Neuronal stem cell (in vitro differentiated cells): ENCODE measurements at regions not wholly inside any gene's neighbourhood (a gene's known extent, or its start where the extent isn't known, plus 50 kb on each side); places are given as distances from the start of the nearest gene placed in this dataset.
"Not testable (repeated sequence)": the region's sequence is repeated elsewhere in the genome, so short reads cannot be mapped to it uniquely, and the experiment has no call there.

Source experiments
- DNase-seq: peaks from one replicate; pipeline ENCODE4 v3.0.0-alpha.2; 2013; ENCODE audit warnings: low spot score
- H2AFZ ChIP-seq: one replicate; pipeline ENCODE4 v1.6.1; 2013; ENCODE audit warnings: mild to moderate bottlenecking, low read length, inconsistent platforms
- H2AK5ac ChIP-seq: 2 replicates; pipeline ENCODE4 v1.6.1; 2013; ENCODE audit warnings: low read depth, mild to moderate bottlenecking, inconsistent platforms, low read length, moderate library complexity, mixed read lengths
- H2BK120ac ChIP-seq: 2 replicates; pipeline ENCODE4 v1.6.1; 2013; ENCODE audit warnings: low read depth, mild to moderate bottlenecking, inconsistent platforms, low read length, moderate library complexity, mixed read lengths
- H2BK12ac ChIP-seq: one replicate; pipeline ENCODE4 v1.6.1; 2013; ENCODE audit warnings: low read length, inconsistent platforms
- H2BK15ac ChIP-seq: 2 replicates; pipeline ENCODE4 v1.6.1; 2013; ENCODE audit warnings: mild to moderate bottlenecking, low read length, inconsistent platforms, mixed read lengths
- H2BK5ac ChIP-seq: one replicate; pipeline ENCODE4 v1.6.1; 2013; ENCODE audit warnings: inconsistent platforms, mild to moderate bottlenecking, low read length, moderate library complexity
- H3K14ac ChIP-seq: one replicate; pipeline ENCODE4 v1.6.1; 2013; ENCODE audit warnings: low read length, inconsistent platforms
- H3K18ac ChIP-seq: 2 replicates; pipeline ENCODE4 v1.6.1; 2013; ENCODE audit warnings: low read length, inconsistent platforms
- H3K23ac ChIP-seq: 2 replicates; pipeline ENCODE4 v1.6.1; 2013; ENCODE audit warnings: low read depth, mild to moderate bottlenecking, mixed read lengths, low read length, inconsistent platforms; ENCODE audit not compliant: poor library complexity
- H3K27ac ChIP-seq: replicated peaks from 3 replicates; pipeline ENCODE4 v1.5.1; 2013; ENCODE audit warnings: low read length, inconsistent platforms
- H3K27me3 ChIP-seq, 3 experiments: 2 replicates each; pipeline ENCODE4 v1.6.1; 2013; ENCODE audit warnings: low read length in 3 of 3, mild to moderate bottlenecking in 2 of 3, inconsistent platforms in 1 of 3, low read depth in 1 of 3, mixed read lengths in 1 of 3, moderate library complexity in 1 of 3; ENCODE audit not compliant: control insufficient read depth in 3 of 3, insufficient read depth in 3 of 3
- H3K36me3 ChIP-seq, 2 donors: replicated peaks in 1 of 2; 2 replicates each; pipeline ENCODE4 v1.6.1; 2013; ENCODE audit warnings: low read length in 2 of 2; ENCODE audit not compliant: control insufficient read depth in 2 of 2, insufficient read depth in 2 of 2
- H3K4ac ChIP-seq: 2 replicates; pipeline ENCODE4 v1.6.1; 2013; ENCODE audit warnings: inconsistent platforms, mild to moderate bottlenecking, low read length, moderate library complexity
- H3K4me1 ChIP-seq, 2 donors: 1 replicate in 1 of 2; 2 replicates in 1 of 2; pipeline ENCODE4 v1.6.1; 2013; ENCODE audit warnings: low read length in 2 of 2, low read depth in 1 of 2; ENCODE audit not compliant: control insufficient read depth in 2 of 2, insufficient read depth in 1 of 2
- H3K4me2 ChIP-seq: one replicate; pipeline ENCODE4 v1.6.1; 2013; ENCODE audit warnings: mild to moderate bottlenecking, low read length, inconsistent platforms; ENCODE audit not compliant: insufficient read depth, poor library complexity, severe bottlenecking
- H3K4me3 ChIP-seq, 2 donors: 2 replicates each; pipeline ENCODE4 v1.5.1; 2013; ENCODE audit warnings: low read length in 2 of 2, mild to moderate bottlenecking in 2 of 2, inconsistent platforms in 1 of 2, moderate library complexity in 1 of 2
- H3K79me1 ChIP-seq: one replicate; pipeline ENCODE4 v1.6.1; 2013; ENCODE audit warnings: low read depth, mild to moderate bottlenecking, inconsistent platforms, low read length, moderate library complexity
- H3K9ac ChIP-seq: one replicate; pipeline ENCODE4 v1.6.1; 2013; ENCODE audit warnings: mild to moderate bottlenecking, low read depth, low read length, inconsistent platforms; ENCODE audit not compliant: poor library complexity
- H3K9me3 ChIP-seq, 2 donors: replicated peaks in 1 of 2; 2 replicates each; pipeline versions ENCODE3 to v1.6.1; 2013; ENCODE audit warnings: low read length in 2 of 2, mild to moderate bottlenecking in 2 of 2, inconsistent platforms in 1 of 2, low read depth in 1 of 2, mixed read lengths in 1 of 2, moderate library complexity in 1 of 2; ENCODE audit not compliant: control insufficient read depth in 2 of 2, insufficient read depth in 1 of 2
- H4K8ac ChIP-seq: one replicate; pipeline ENCODE4 v1.6.1; 2013; ENCODE audit warnings: low read depth, mild to moderate bottlenecking, inconsistent platforms, low read length, moderate library complexity
- H4K91ac ChIP-seq: one replicate; pipeline ENCODE4 v1.6.1; 2013; ENCODE audit warnings: low read length, low read depth, mild to moderate bottlenecking, inconsistent platforms; ENCODE audit not compliant: poor library complexity
- WGBS, 2 donors: extraction: QIAGEN DNeasy Blood & Tissue Kit; methylation state at CpG; one replicate each; pipeline ENCODE4 v1.1.7; 2013; ENCODE audit warnings: missing lambda C conversion rate in 2 of 2, mixed read lengths in 1 of 2; ENCODE audit not compliant: insufficient read length in 2 of 2, insufficient replicate concordance in 1 of 2; ENCODE audit errors: extremely low coverage in 2 of 2; 5-methylcytosine and 5-hydroxymethylcytosine counted together

DNA sequence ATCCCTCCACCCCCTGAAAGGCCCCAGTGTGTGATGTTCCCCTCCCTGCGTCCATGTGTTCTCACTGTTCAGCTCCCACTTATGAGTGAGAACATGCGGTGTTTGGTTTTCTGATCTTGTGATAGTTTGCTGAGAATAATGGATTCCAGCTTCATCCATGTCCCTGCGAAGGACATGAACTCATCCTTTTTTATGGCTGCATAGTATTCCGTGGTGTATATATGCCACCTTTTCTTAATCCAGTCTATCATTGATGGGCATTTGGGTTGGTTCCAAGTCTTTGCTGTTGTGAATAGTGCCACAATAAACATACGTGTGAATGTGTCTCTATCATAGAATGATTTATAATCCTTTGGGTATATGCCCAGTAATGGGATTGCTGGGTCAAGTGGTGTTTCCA lies 55.8 kb upstream of the IRX2 start:
- WGBS, 2 donors, result no CpG with 5 or more reads among the region's 5 CpGs
- H3K18ac ChIP-seq, H2BK15ac ChIP-seq, H3K14ac ChIP-seq, H2BK5ac ChIP-seq, H3K4me1 ChIP-seq, H4K8ac ChIP-seq, H3K4ac ChIP-seq, H3K4me3 ChIP-seq, H2AK5ac ChIP-seq, H3K9me3 ChIP-seq, H2BK120ac ChIP-seq, H3K4me2 ChIP-seq, H3K27ac ChIP-seq, DNase-seq, H3K27me3 ChIP-seq, H3K36me3 ChIP-seq, H3K79me1 ChIP-seq, H2BK12ac ChIP-seq, H3K23ac ChIP-seq, H2AFZ ChIP-seq, H4K91ac ChIP-seq, H3K9ac ChIP-seq: not testable (repeated sequence)

DNA sequence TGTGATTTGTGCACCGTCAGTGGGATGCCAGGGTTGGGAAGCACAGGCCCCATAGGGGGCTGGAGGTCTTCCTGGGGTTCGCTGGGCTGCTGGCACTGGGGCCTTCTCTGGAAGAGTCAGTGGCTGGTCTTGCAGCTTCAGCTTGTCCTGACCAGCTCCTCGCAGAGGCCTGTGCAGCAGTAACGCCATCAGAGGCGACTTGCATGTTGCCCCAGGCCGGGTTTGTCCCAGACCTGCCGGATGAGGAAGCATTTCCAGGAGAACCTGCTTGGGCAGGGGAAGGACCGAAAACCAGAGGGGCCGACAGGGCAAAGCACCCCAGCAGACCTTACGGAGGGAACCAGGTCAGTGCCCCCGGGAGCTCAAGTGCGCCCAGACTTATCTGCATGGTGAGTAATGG lies 54.7 kb upstream of the IRX2 start:
- Histone ChIP-seq H3K79me1 (no peaks in the 10 kb centered on the region), H3K9me3 (peaks cover 0 to 2% of the 10 kb centered on the region in 2 donors), H3K4ac (no peak overlapping the region), H2BK12ac (no peak overlapping the region), H2AK5ac (peak overlapping the region; percentile 37), H3K36me3 (no peaks in the 10 kb centered on the region), H3K14ac (peak overlapping the region; percentile 71), H2BK5ac (no peak overlapping the region), H2BK15ac (no peak overlapping the region), H2BK120ac (no peak overlapping the region), H3K23ac (no peak overlapping the region), H3K9ac (no peak overlapping the region), H3K27me3 (no peaks in the 10 kb centered on the region), H3K27ac (no peak overlapping the region), H3K4me2 (no peak overlapping the region), H3K4me1 (no peaks in the 10 kb centered on the region), H4K8ac (no peak overlapping the region), H2AFZ (no peak overlapping the region), H3K4me3 (no peak overlapping the region), H4K91ac (no peak overlapping the region), H3K18ac (peak overlapping the region; percentile 28)
- WGBS, 2 donors, result no CpG with 5 or more reads among the region's 12 CpGs
- no peak for DNase-seq

DNA sequence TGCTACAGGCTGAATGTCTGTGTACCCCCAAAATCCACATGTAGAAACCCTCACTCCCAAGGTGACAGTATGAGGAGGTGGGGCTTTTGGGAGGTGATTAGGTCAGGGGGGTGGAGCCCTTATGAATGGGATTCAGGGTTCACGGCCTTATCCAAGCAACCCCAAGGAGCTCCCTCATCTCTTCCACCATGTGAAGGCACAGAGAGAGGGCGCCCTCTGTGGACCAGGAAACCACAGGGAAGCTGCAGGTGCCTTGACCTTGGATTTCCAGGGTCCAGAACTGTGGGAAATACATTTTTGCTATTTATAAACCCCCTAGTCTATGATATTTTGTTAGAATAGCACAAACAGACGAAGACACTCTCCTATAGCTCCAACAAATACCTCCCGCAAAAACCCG lies 53.6 kb upstream of the IRX2 start:
- WGBS, 2 donors, result no CpG with 5 or more reads among the region's 5 CpGs
- H3K4me1 ChIP-seq, result no peaks in the 10 kb centered on the region
- H2BK5ac ChIP-seq, result no peak overlapping the region
- no peak overlapping the region for H3K14ac ChIP-seq
- no peak overlapping the region for H4K8ac ChIP-seq
- H3K9ac ChIP-seq, result no peak overlapping the region
- no peak overlapping the region for H2AFZ ChIP-seq
- no peak overlapping the region for H2BK12ac ChIP-seq
- no peaks in the 10 kb centered on the region for H3K27me3 ChIP-seq
- H4K91ac ChIP-seq, result no peak overlapping the region
- no peak overlapping the region for H3K4ac ChIP-seq
- no peaks in the 10 kb centered on the region for H3K79me1 ChIP-seq
- no peak overlapping the region for H3K23ac ChIP-seq
- no peak overlapping the region for H2AK5ac ChIP-seq
- H3K18ac ChIP-seq, result no peak overlapping the region
- H2BK15ac ChIP-seq, result no peak overlapping the region
- H3K4me3 ChIP-seq, result no peak overlapping the region
- peaks cover 0 to 2% of the 10 kb centered on the region in 2 donors for H3K9me3 ChIP-seq
- no peak overlapping the region for H2BK120ac ChIP-seq
- no peak overlapping the region for H3K4me2 ChIP-seq
- H3K36me3 ChIP-seq, result no peaks in the 10 kb centered on the region
- no peak for DNase-seq
- no peak overlapping the region for H3K27ac ChIP-seq

DNA sequence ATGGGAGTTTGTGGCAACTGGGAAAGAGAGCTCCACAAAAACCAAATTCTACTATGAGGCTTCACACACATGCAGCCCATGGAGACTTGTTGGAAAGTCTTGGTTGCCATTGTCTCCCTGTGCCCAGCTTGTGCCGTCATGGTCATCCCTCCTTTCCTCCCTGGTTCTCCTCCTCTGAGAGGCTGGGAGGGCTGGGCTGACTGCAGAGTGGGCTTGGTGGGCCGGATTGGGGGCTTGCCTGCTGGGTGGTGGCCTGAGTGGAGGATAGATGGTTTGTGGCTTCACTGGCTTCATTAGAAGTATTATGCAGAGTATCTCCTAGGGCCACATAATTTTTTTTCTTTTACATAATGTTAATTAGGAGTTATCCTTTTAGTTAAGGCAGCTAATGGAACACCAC lies 52.3 kb upstream of the IRX2 start:
- no peak overlapping the region for H2BK120ac ChIP-seq
- no CpG with 5 or more reads among the region's 2 CpGs for WGBS, 2 donors
- no peak overlapping the region for H3K9ac ChIP-seq
- no peaks in the 10 kb centered on the region for H3K4me1 ChIP-seq
- H3K27ac ChIP-seq, result no peak overlapping the region
- no peak overlapping the region for H2BK12ac ChIP-seq
- H4K8ac ChIP-seq, result no peak overlapping the region
- peak overlapping the region; percentile 7 for H3K18ac ChIP-seq
- DNase-seq, result no peak
- no peak overlapping the region for H2AK5ac ChIP-seq
- H2AFZ ChIP-seq, result no peak overlapping the region
- H3K23ac ChIP-seq, result no peak overlapping the region
- H3K4me3 ChIP-seq, result no peak overlapping the region
- no peak overlapping the region for H3K14ac ChIP-seq
- H3K9me3 ChIP-seq, result peaks cover 0 to 2% of the 10 kb centered on the region in 2 donors
- H3K27me3 ChIP-seq, result no peaks in the 10 kb centered on the region
- no peak overlapping the region for H2BK5ac ChIP-seq
- H2BK15ac ChIP-seq, result no peak overlapping the region
- no peak overlapping the region for H3K4ac ChIP-seq
- H3K79me1 ChIP-seq, result no peaks in the 10 kb centered on the region
- no peak overlapping the region for H3K4me2 ChIP-seq
- H3K36me3 ChIP-seq, result no peaks in the 10 kb centered on the region
- H4K91ac ChIP-seq, result no peak overlapping the region
